ENCODE measurements at regions not wholly inside any gene's neighbourhood (a gene's known extent, or its start where the extent isn't known, plus 50 kb on each side); places are given as distances from the start of the nearest gene placed in this dataset.
A peak's percentile ranks its signal among the peaks of the same experiment; 100 is the strongest.
"Not testable (repeated sequence)": the region's sequence is repeated elsewhere in the genome, so short reads cannot be mapped to it uniquely, and the experiment has no call there.

DNA sequence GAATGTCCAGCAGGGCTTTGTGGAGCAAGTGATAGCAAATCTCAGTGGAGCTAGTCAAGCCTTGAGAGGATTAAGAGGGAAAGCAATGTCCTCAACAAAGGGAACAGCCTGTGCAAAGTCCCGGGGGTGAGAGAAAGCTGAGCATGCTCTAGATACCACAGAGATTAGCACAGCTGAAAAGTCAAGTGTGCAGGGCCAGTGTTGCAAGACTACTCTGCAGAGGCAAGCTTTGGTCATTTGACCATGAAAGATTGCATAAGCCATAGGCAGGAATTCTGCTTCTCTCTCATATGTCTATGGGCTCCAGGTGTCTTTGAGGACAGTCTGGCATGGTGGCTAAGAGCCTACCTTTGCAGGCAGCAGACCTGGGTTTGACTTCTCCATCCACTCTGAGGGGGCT lies 181.0 kb upstream of the JUN start:
- peaks cover 6% of the 10 kb centered on the region for H3K27me3 Mint-ChIP-seq
- ChIA-PET POLR2A (interaction anchor here (2.2 kb wide), 1 partner anchor 23 kb away, joined by 7 read pairs; no protein-coding TSS in a partner anchor), CTCF (no interaction called here)
- no peak overlapping the region for H3K27ac Mint-ChIP-seq
- no peak overlapping the region for H3K4me3 Mint-ChIP-seq
- peaks cover 35% of the 10 kb centered on the region for H3K4me1 Mint-ChIP-seq
- no peak for DNase-seq
- H3K36me3 Mint-ChIP-seq (ENCODE audit: low read depth) = peaks cover 8% of the 10 kb centered on the region
- peaks cover 6% of the 10 kb centered on the region for H3K9me3 Mint-ChIP-seq

DNA sequence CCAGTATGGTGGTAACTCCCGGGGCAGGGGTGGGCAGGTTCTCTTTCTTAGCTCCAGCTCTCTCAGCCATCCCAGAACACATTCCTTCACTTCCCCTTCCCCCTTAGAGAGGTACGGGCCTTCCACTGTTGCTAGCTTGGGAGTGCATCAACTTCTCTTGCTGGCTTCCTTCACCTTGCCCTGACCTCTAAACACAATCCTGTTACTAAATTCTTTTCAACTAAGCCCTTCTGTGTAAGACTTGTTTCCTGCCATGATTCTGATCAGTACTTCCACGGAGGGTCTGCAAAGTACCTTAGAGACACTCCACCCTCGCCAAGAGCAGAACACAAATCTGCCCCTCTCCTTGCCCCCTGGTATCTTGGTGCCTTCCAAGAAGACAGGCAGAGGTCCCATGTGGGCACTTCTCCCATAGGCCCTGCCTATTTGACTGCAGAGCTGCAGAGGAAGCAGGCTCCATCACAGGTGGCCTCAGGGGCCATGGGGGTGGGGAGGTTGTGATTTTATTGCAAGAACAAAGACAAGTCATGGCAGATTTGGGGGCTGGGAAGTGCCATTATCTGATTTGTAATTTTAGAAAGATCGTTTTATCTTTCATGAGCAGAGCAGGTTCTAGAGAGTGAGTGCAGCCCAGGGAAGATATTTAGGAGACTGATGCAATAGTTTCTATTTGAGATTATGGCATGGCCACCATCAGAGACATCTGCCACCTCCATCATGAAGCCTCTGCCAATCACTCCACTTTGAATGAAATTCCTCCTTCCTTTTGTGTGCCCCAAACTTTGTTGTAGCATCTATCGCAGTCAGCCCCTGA lies 182.5 kb upstream of the JUN start:
- ChIA-PET POLR2A (interaction anchor here (1.6 to 4.2 kb wide), 4 partner anchors 24 to 182 kb away, joined by 5 to 30 read pairs (median 7); partner anchors contain the start of gene JUN), CTCF (no interaction called here)

DNA sequence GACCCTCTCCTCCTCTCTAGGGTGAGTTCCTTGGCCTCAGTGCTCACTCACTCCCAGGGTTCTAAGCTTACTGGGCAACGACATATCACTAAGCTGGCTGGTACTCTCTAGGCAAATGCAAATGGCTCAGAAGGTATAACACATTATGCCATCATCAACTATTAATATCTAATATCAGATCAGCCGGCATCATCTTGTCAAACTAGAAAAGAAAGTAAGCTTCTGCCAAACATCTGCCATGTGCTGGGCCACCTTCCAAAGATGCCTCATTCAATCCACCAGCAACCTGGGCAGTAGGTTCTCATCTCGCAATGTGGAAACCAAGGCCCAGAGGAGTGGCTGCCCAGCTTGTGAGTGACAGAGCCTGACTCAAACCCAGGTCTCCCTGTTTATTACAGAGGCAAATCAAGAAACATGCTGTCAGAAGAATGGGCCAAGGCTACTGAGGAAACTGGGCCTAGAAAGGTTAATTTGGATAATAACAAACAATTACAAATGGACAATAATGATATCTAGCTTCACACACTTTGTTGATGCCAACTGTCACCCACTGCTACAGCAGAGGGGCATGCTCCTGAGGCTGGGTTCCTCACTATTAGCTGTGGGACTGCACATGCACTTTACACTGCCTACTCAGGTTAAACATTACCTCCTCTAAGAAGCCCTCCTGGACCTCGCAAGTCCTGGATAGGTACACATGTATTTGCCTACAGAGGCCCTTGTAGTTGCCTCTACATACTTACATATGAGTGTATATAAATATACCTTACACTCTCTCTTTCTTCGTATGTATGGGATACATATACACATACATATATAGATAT lies 183.3 kb upstream of the JUN start:
- Mint-ChIP-seq H3K9me3 (peaks cover 3% of the 10 kb centered on the region), H3K27ac (no peak overlapping the region), H3K27me3 (no peaks in the 10 kb centered on the region), H3K36me3 (ENCODE audit: low read depth) (peaks cover 5% of the 10 kb centered on the region), H3K4me3 (no peak overlapping the region), H3K4me1 (peaks cover 35% of the 10 kb centered on the region)
- ChIA-PET CTCF (interaction anchor here (1.6 kb wide), 1 partner anchor 53 kb away, joined by 4 read pairs; no protein-coding TSS in a partner anchor), POLR2A (interaction anchor here (1.6 to 4.2 kb wide), 3 partner anchors 25 to 183 kb away, joined by 5 to 30 read pairs (median 7); partner anchors contain the start of gene JUN)
- no peak for DNase-seq

More for the DNA sequence above, 182.5 kb upstream of the JUN start:
- Mint-ChIP-seq H3K4me1 (peaks cover 35% of the 10 kb centered on the region), H3K27me3 (no peaks in the 10 kb centered on the region), H3K27ac (no peak overlapping the region), H3K36me3 (ENCODE audit: low read depth) (peaks cover 5% of the 10 kb centered on the region), H3K9me3 (peaks cover 3% of the 10 kb centered on the region), H3K4me3 (no peak overlapping the region)
- no peak for DNase-seq

DNA sequence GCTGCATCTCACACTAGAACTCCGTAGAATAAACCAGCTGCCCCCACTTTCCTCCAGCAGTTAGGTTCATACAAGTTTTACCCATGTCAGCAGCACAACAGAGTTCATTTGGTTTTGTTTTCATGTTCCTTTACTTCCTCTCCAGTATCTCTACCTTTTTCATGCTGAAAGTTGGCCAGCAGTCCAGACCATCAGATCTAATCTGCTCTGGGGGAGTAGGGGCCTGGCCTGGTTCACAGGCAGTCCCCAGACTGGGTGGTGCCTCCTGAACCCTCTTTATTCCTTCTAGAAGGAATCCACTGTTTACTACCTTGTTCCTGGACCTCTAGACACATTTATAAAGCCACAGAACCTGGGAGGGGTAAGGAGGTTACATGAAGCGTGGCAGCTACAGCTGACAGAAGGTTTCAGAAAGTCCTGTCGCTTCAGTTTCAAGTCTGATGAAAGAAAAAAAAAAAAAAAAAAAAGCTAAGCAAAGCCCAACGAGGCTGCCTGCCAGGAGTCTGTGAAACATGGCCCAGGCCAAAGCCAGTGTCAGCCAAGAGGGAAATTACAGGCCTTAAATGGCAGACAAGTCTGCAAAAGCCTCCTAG lies 184.6 kb upstream of the JUN start:
- peak overlapping the region; percentile 97 for H3K27ac Mint-ChIP-seq
- H3K4me3 Mint-ChIP-seq = peak overlapping the region; percentile 38
- peak; percentile 44 for DNase-seq
- H3K4me1 Mint-ChIP-seq = peaks cover 34% of the 10 kb centered on the region
- no peaks in the 10 kb centered on the region for H3K27me3 Mint-ChIP-seq
- peaks cover 5% of the 10 kb centered on the region for H3K36me3 Mint-ChIP-seq (ENCODE audit: low read depth)
- POLR2A ChIA-PET = interaction anchor here (0.7 to 4.2 kb wide), 11 partner anchors 8 to 184 kb away, joined by 3 to 30 read pairs (median 3); partner anchors contain the start of gene JUN
- peaks cover 2% of the 10 kb centered on the region for H3K9me3 Mint-ChIP-seq
- CTCF ChIA-PET = interaction anchor here (0.6 to 1.6 kb wide), 10 partner anchors 12 to 443 kb away, joined by 3 to 5 read pairs (median 3); partner anchors contain the start of gene JUN

DNA sequence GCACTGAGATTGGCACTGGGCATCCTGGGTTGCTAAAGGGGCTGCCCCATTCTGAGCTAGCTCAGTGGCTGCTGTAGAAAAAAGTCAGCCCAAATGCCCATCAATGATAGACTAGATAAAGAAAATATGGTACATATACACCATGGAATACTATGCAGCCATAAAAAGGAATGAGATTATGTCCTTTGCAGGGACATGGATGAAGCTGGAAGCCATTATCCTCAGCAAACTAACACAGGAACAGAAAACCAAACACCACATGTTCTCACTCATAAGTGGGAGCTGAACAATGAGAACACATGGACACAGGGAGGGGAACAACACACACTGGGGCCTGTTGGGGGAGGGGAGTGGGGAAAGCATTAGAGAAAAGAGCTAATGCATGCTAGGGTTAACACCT lies 185.3 kb upstream of the JUN start:
- Mint-ChIP-seq H3K27ac (peak overlapping the region; percentile 97), H3K4me1 (peaks cover 31% of the 10 kb centered on the region)
- CTCF ChIA-PET = interaction anchor here (0.6 to 1.5 kb wide), 7 partner anchors 11 to 443 kb away, joined by 3 to 5 read pairs (median 3); partner anchors contain the start of gene JUN
- POLR2A ChIA-PET = interaction anchor here (0.8 to 4.2 kb wide), 8 partner anchors 8 to 185 kb away, joined by 3 to 30 read pairs (median 3); partner anchors contain the start of gene JUN
- not testable (repeated sequence) for DNase-seq; H3K4me3 Mint-ChIP-seq; H3K36me3 Mint-ChIP-seq (ENCODE audit: low read depth); H3K27me3 Mint-ChIP-seq; H3K9me3 Mint-ChIP-seq

DNA sequence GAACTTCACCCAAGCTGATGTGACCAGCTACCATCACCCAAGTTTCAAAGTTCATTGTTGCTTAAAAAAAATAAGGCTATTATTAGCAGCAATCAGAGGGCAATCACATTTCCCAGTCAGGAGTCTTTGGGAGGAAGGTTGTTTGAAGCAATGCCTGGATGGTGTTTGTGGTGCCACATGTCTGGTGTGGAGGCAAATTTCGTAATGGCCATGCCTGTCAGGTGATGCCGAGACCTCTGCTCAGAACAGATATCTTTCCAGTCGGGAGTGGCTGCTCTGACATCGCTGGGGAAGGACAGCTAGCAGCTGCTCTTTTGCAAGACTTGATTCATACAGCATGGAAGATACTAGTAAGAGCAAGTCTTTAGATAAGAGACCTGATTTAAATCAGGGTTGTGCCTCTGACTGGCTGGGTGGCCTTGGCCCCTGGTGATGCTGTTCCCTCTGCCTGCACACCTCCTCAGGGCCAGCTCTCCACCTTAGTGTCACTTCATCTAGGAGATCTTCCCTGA lies 187.8 kb upstream of the JUN start:
- ChIA-PET CTCF (no interaction called here), POLR2A (no interaction called here)
- no peak overlapping the region for H3K27ac Mint-ChIP-seq

DNA sequence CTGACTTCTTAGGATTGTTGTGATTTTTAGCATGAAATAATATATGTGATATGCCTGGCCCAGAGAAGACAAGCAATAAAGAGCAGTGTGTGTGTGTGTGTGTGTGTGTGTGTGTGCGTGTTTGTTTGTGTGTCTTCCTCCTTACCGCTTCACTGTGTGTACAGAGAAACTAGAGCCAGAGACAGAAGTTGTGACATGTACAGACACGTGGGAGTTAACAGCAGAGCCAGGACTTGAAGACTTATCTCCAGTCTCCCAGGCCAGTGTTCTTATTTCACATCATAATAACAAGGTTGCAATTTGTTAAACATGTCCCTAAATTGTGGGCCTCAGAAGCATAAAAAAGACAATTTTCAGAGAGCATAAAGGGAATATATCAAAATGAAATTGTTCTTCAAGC lies 192.0 kb upstream of the JUN start:
- Mint-ChIP-seq H3K9me3 (no peaks in the 10 kb centered on the region), H3K27ac (no peak overlapping the region), H3K27me3 (no peaks in the 10 kb centered on the region), H3K4me1 (peaks cover 18% of the 10 kb centered on the region), H3K4me3 (no peak overlapping the region), H3K36me3 (ENCODE audit: low read depth) (no peaks in the 10 kb centered on the region)
- ChIA-PET POLR2A (no interaction called here), CTCF (no interaction called here)
- DNase-seq = no peak

More for the DNA sequence above, 187.8 kb upstream of the JUN start:
- no peak for DNase-seq
- Mint-ChIP-seq H3K4me3 (no peak overlapping the region), H3K27me3 (no peaks in the 10 kb centered on the region), H3K36me3 (ENCODE audit: low read depth) (peaks cover 5% of the 10 kb centered on the region), H3K9me3 (no peaks in the 10 kb centered on the region), H3K4me1 (peaks cover 24% of the 10 kb centered on the region)

DNA sequence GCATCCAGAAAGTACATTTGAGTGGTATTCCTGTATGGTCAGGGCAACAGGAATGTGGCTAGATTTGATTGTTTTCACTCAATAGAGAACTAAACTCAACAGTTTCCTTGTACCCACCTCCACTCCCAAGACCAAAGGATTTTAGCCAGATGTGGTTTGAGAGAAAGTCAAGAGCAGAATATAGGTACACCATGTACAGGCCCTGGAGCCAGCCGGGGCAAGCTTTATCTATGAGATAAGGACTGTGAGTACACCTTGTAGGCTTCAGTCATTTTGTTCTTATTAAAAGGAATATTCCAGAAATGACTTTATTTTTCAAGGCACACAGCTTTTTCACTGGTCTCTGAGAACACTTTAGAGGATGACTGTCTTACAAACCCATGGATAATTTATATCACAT lies 192.4 kb upstream of the JUN start:
- Mint-ChIP-seq H3K36me3 (ENCODE audit: low read depth) (no peaks in the 10 kb centered on the region), H3K9me3 (no peaks in the 10 kb centered on the region), H3K4me1 (peaks cover 18% of the 10 kb centered on the region), H3K27ac (no peak overlapping the region), H3K27me3 (no peaks in the 10 kb centered on the region), H3K4me3 (no peak overlapping the region)
- ChIA-PET CTCF (no interaction called here), POLR2A (interaction anchor here (1.6 kb wide), 1 partner anchor 8 kb away, joined by 3 read pairs; no protein-coding TSS in a partner anchor)
- DNase-seq = no peak

DNA sequence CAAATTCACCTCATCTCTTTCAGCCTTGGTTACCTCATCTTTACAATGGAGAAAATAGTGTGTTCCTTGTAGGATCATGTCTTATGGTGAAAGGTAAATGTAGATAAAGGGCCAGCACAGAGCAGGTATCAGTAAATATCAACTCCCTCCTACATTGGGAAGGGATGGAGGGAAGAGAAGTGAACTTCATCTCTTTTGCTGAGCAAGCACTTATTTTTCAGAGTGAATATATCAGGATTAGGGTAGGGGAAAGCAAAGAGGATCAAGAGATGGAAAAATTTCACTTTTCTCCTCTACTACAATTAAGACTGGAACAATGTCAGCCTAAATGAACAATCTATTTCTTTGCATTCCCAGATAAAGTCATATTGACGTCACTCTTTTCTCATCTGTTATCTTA lies 193.8 kb upstream of the JUN start:
- CTCF ChIA-PET = no interaction called here
- H3K4me3 Mint-ChIP-seq = no peak overlapping the region
- H3K27me3 Mint-ChIP-seq = peaks cover 5% of the 10 kb centered on the region
- DNase-seq = no peak
- POLR2A ChIA-PET = interaction anchor here (1.6 kb wide), 1 partner anchor 9 kb away, joined by 3 read pairs; no protein-coding TSS in a partner anchor
- peaks cover 18% of the 10 kb centered on the region for H3K4me1 Mint-ChIP-seq
- no peaks in the 10 kb centered on the region for H3K36me3 Mint-ChIP-seq (ENCODE audit: low read depth)
- H3K27ac Mint-ChIP-seq = no peak overlapping the region
- H3K9me3 Mint-ChIP-seq = no peaks in the 10 kb centered on the region

DNA sequence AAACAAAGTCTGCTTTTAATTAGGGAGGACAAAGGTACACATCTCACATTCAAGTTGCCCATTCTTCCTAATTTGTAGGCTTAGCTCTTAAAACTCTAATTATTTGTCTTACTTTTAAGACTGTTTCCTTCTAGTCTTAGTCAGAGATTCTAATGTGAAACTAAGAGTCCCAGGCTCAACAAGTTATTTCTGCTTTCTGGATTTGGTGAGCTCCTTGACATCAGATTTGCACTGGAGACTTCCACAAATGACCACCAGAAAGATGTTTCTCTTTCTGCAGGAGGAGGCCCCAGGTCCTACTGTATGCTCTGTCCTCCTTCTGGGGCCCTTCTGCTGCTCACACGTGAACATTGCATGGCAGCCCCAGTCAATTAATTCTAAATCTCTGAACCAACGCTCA lies 194.2 kb upstream of the JUN start:
- H3K4me3 Mint-ChIP-seq = no peak overlapping the region
- peaks cover 18% of the 10 kb centered on the region for H3K4me1 Mint-ChIP-seq
- H3K36me3 Mint-ChIP-seq (ENCODE audit: low read depth) = no peaks in the 10 kb centered on the region
- POLR2A ChIA-PET = interaction anchor here (1.3 kb wide), 1 partner anchor 8 kb away, joined by 5 read pairs; no protein-coding TSS in a partner anchor
- H3K9me3 Mint-ChIP-seq = no peaks in the 10 kb centered on the region
- no peak overlapping the region for H3K27ac Mint-ChIP-seq
- DNase-seq = no peak
- H3K27me3 Mint-ChIP-seq = peaks cover 5% of the 10 kb centered on the region
- CTCF ChIA-PET = no interaction called here

DNA sequence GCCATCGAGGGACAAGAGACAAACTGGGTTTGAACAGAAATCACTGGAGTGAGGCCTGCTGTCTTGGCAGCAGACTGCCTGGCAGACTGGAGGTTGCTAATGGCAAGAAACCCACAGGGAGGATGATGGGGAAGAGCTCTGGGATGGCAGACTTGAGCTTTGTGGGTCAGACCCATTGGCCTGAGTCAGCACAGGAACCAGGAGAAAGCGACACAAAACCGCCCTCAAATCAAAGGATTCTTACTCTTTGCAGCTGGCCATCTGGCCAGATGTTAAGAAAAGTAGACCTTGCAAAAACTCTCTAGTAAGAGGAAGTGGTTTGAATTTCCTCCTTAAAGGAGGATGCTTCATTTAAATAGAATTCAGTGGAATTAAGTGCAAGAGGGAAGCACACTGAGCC lies 195.2 kb upstream of the JUN start:
- DNase-seq = no peak
- H3K36me3 Mint-ChIP-seq (ENCODE audit: low read depth) = no peaks in the 10 kb centered on the region
- H3K27me3 Mint-ChIP-seq = peaks cover 5% of the 10 kb centered on the region
- H3K4me3 Mint-ChIP-seq = no peak overlapping the region
- H3K4me1 Mint-ChIP-seq = peaks cover 18% of the 10 kb centered on the region
- ChIA-PET CTCF (no interaction called here), POLR2A (interaction anchor here (0.6 to 1.3 kb wide), 2 partner anchors 9 to 59 kb away, joined by 3 to 5 read pairs; no protein-coding TSS in a partner anchor)
- no peaks in the 10 kb centered on the region for H3K9me3 Mint-ChIP-seq
- H3K27ac Mint-ChIP-seq = no peak overlapping the region

DNA sequence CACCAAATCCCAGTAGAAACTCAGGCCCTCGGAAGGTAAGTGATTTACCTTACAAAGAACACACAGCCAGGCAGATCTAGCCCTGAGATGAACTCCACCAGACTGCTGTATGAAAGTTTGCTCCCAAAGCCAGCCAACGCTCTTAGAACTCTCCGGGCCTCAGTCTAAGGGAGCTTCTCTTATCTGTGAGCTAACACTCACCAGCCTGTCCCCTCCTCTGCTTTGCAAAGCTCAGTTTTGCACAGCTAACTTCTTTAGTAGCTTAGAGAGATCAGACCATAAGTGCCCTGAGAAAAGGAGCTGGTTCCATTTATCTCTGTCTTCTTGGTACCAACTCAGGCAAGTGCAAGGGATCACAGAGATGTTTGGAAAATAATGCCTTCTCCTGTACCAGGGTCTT lies 195.8 kb upstream of the JUN start:
- Mint-ChIP-seq H3K27me3 (peaks cover 5% of the 10 kb centered on the region), H3K4me1 (peaks cover 18% of the 10 kb centered on the region), H3K36me3 (ENCODE audit: low read depth) (no peaks in the 10 kb centered on the region), H3K9me3 (no peaks in the 10 kb centered on the region), H3K27ac (no peak overlapping the region), H3K4me3 (no peak overlapping the region)
- no peak for DNase-seq
- POLR2A ChIA-PET = no interaction called here
- CTCF ChIA-PET = interaction anchor here (1.1 to 1.4 kb wide), 2 partner anchors 11 to 89 kb away, joined by 3 read pairs; no protein-coding TSS in a partner anchor

Measured in activated CD4-positive, alpha-beta memory T cell treated with anti-CD3 and anti-CD28 coated beads, Interleukin-2, amount 10 ng/mL, durations not matched to agents 7 days and 5 days (primary cell).